Keratinocyte (primary cell): ENCODE measurements at regions not wholly inside any gene's neighbourhood (a gene's known extent, or its start where the extent isn't known, plus 50 kb on each side); places are given as distances from the start of the nearest gene placed in this dataset.

Experiments
- DNase-seq: peaks from one replicate; pipeline ENCODE4 v3.0.0-alpha.2; 2011; ENCODE audit warnings: low read depth, missing footprints, low spot score
- FAIRE-seq: peaks from 2 replicates; lab custom pipeline; 2011; peaks lifted over from hg19 to GRCh38; lab: Jason Lieb, UNC
- H2AFZ ChIP-seq: 2 replicates; pipeline ENCODE4 v1.6.0; 2012; ENCODE audit warnings: low read length, control low read depth, inconsistent platforms; ENCODE audit not compliant: control insufficient read depth
- H3K27ac ChIP-seq: 2 replicates; pipeline ENCODE4 v1.5.1; 2011; ENCODE audit warnings: low read length; ENCODE audit not compliant: control insufficient read depth, insufficient read depth
- H3K27me3 ChIP-seq: 3 replicates; pipeline ENCODE4 v1.6.0; 2011; ENCODE audit warnings: low read length; ENCODE audit not compliant: control insufficient read depth, insufficient read depth; ENCODE audit errors: extremely low read depth
- H3K36me3 ChIP-seq, 2 experiments: 2 replicates in 1 of 2; 3 replicates in 1 of 2; pipeline ENCODE4 v1.5.1; 2011; ENCODE audit warnings: low read length in 2 of 2, mild to moderate bottlenecking in 1 of 2; ENCODE audit not compliant: control insufficient read depth in 2 of 2, insufficient read depth in 2 of 2; ENCODE audit errors: extremely low read depth in 1 of 2
- H3K4me1 ChIP-seq: 3 replicates; pipeline ENCODE4 v1.5.1; 2011; ENCODE audit warnings: low read length; ENCODE audit not compliant: control insufficient read depth, insufficient read depth; ENCODE audit errors: extremely low read depth
- H3K4me2 ChIP-seq: 3 replicates; pipeline ENCODE4 v1.6.0; 2011; ENCODE audit warnings: low read depth, low read length; ENCODE audit not compliant: control insufficient read depth, insufficient read depth; ENCODE audit errors: extremely low read depth
- H3K4me3 ChIP-seq, 3 experiments: fragments of 200-600 bp in 1 of 3; sonication (generic) in 1 of 3; 2 replicates in 2 of 3; 3 replicates in 1 of 3; pipeline ENCODE4 v1.5.1; 2011 to 2016; ENCODE audit warnings: low read length in 3 of 3, mild to moderate bottlenecking in 3 of 3, control low read depth in 2 of 3, inconsistent platforms in 1 of 3, low read depth in 1 of 3, mixed read lengths in 1 of 3, mixed run types in 1 of 3, moderate library complexity in 1 of 3; ENCODE audit not compliant: control insufficient read depth in 2 of 3, insufficient read depth in 2 of 3; ENCODE audit errors: extremely low read depth in 1 of 3
- H3K79me2 ChIP-seq: 2 replicates; pipeline ENCODE4 v1.6.0; 2012; ENCODE audit warnings: low read length; ENCODE audit not compliant: control insufficient read depth, insufficient read depth
- H3K9ac ChIP-seq: 3 replicates; pipeline ENCODE4 v1.6.0; 2011; ENCODE audit warnings: low read length; ENCODE audit not compliant: control insufficient read depth, insufficient read depth; ENCODE audit errors: extremely low read depth
- H3K9me1 ChIP-seq: 3 replicates; pipeline ENCODE4 v1.6.0; 2011; ENCODE audit warnings: low read length; ENCODE audit not compliant: control insufficient read depth, insufficient read depth; ENCODE audit errors: extremely low read depth
- H3K9me3 ChIP-seq: 2 replicates; pipeline ENCODE4 v1.5.1; 2012; ENCODE audit warnings: low read depth, low read length; ENCODE audit not compliant: control insufficient read depth
- H4K20me1 ChIP-seq: 3 replicates; pipeline ENCODE4 v1.6.0; 2011; ENCODE audit warnings: low read length; ENCODE audit not compliant: control insufficient read depth, insufficient read depth; ENCODE audit errors: extremely low read depth
- CTCF ChIP-seq, 3 experiments: IDR thresholded peaks in 1 of 3; conservative IDR thresholded peaks in 1 of 3; optimal IDR thresholded peaks in 1 of 3; 2 replicates in 2 of 3; 3 replicates in 1 of 3; pipeline versions ENCODE3 to v1.5.1; 2011; ENCODE audit warnings: low read length in 3 of 3, mild to moderate bottlenecking in 3 of 3, moderate library complexity in 2 of 3, control low read depth in 1 of 3, inconsistent platforms in 1 of 3; ENCODE audit not compliant: insufficient read depth in 2 of 3; ENCODE audit errors: extremely low read depth in 1 of 3
- EZH2 ChIP-seq: IDR thresholded peaks from one replicate; pipeline ENCODE4 v1.6.1; 2012; ENCODE audit warnings: inconsistent platforms, mild to moderate bottlenecking, low read length, moderate library complexity
- dilution Hi-C: fragments of 300-500 bp; cut with MboI; formaldehyde crosslinking; loops from one replicate; pipeline ENCODE4 v1.7.0; 2020; ENCODE audit warnings: low sequenced_read_pairs; ENCODE audit not compliant: extremely low pct_ligation_motif_present

- FAIRE-seq: no peak
- TF ChIP-seq EZH2 (no peak), CTCF (optimal IDR thresholded peaks at IDR 0.05 in 1 of 3, IDR thresholded peaks at IDR 0.05 in 1 of 3, conservative IDR thresholded peaks at IDR 0.05 in 1 of 3; ENCODE audit: extremely low read depth in 1 of 3, insufficient read depth in 2 of 3, low read length in 3 of 3) (no peak)
These were observed 379.5 kb upstream of the SLC8A1 start for GRCh38 chr2:40831321-40831873.

GRCh38 chr2:40841856-40842255 lies 390.0 kb upstream of the SLC8A1 start:
- Histone ChIP-seq H3K36me3 (no peaks in the 10 kb centered on the region), H4K20me1 (no peaks in the 10 kb centered on the region), H3K9ac (no peak overlapping the region), H2AFZ (no peak overlapping the region), H3K9me3 (no peaks in the 10 kb centered on the region), H3K27ac (no peak overlapping the region), H3K79me2 (no peaks in the 10 kb centered on the region), H3K4me2 (no peak overlapping the region), H3K27me3 (no peaks in the 10 kb centered on the region), H3K4me3 (no peak overlapping the region), H3K4me1 (no peaks in the 10 kb centered on the region), H3K9me1 (no peaks in the 10 kb centered on the region)
- dilution Hi-C loops: no loop called here
- TF ChIP-seq EZH2 (no peak), CTCF (optimal IDR thresholded peaks at IDR 0.05 in 1 of 3, IDR thresholded peaks at IDR 0.05 in 1 of 3, conservative IDR thresholded peaks at IDR 0.05 in 1 of 3; ENCODE audit: extremely low read depth in 1 of 3, insufficient read depth in 2 of 3, low read length in 3 of 3) (no peak)
- DNase-seq (no peak), FAIRE-seq (no peak)

More at GRCh38 chr2:40831321-40831873, 379.5 kb upstream of the SLC8A1 start:
- Histone ChIP-seq H3K9me3 (no peaks in the 10 kb centered on the region), H3K79me2 (no peaks in the 10 kb centered on the region), H3K36me3 (no peaks in the 10 kb centered on the region), H3K4me1 (no peaks in the 10 kb centered on the region), H3K9me1 (no peaks in the 10 kb centered on the region), H3K4me3 (no peak overlapping the region), H3K4me2 (no peak overlapping the region), H3K9ac (no peak overlapping the region), H4K20me1 (no peaks in the 10 kb centered on the region), H2AFZ (no peak overlapping the region), H3K27ac (no peak overlapping the region), H3K27me3 (no peaks in the 10 kb centered on the region)
- no peak for DNase-seq
- dilution Hi-C loops: no loop called here
